NCI-H510A treated with DMSO at 0.1 percent for 48 hours (cell line): ENCODE measurements at regions not wholly inside any gene's neighbourhood (a gene's known extent, or its start where the extent isn't known, plus 50 kb on each side); places are given as distances from the start of the nearest gene placed in this dataset.
"Not testable (repeated sequence)": the region's sequence is repeated elsewhere in the genome, so short reads cannot be mapped to it uniquely, and the experiment has no call there.

Experiments used
- DNase-seq: peaks from one replicate; lab custom pipeline; 2025; lab: John Stamatoyannopoulos, UW

- not testable (repeated sequence) for DNase-seq
These were observed 77.5 kb downstream of the SNX5 start for GRCh38 chr20:17891131-17891530.

- DNase-seq = no peak
These were observed 78.3 kb downstream of the SNX5 start for GRCh38 chr20:17890330-17890729.

GRCh38 chr20:17889226-17889625 lies 79.4 kb downstream of the SNX5 start:
- DNase-seq = no peak

GRCh38 chr20:17888044-17888443 lies 80.5 kb downstream of the SNX5 start:
- DNase-seq = no peak

GRCh38 chr20:17887331-17888030 lies 81.1 kb downstream of the SNX5 start:
- no peak for DNase-seq

- DNase-seq = no peak
These were observed 83.0 kb downstream of the SNX5 start for GRCh38 chr20:17885544-17885943.

- DNase-seq = no peak
These were observed 83.5 kb downstream of the SNX5 start for GRCh38 chr20:17885076-17885475.

GRCh38 chr20:17884307-17885003 lies 84.1 kb downstream of the SNX5 start:
- DNase-seq = no peak

GRCh38 chr20:17883592-17884306 lies 84.8 kb downstream of the SNX5 start:
- DNase-seq = no peak

GRCh38 chr20:17882834-17883591 lies 85.6 kb downstream of the SNX5 start:
- DNase-seq = no peak

GRCh38 chr20:17882065-17882833 lies 86.3 kb downstream of the SNX5 start:
- no peak for DNase-seq

GRCh38 chr20:17881741-17882064 lies 86.9 kb downstream of the SNX5 start:
- DNase-seq = no peak

- DNase-seq = no peak
These were observed 89.5 kb downstream of the SNX5 start for GRCh38 chr20:17878912-17879602.

GRCh38 chr20:17878069-17878911 lies 90.3 kb downstream of the SNX5 start:
- no peak for DNase-seq

- DNase-seq = no peak
These were observed 92.6 kb downstream of the SNX5 start for GRCh38 chr20:17875981-17876385.

GRCh38 chr20:17875106-17875980 lies 93.3 kb downstream of the SNX5 start:
- no peak for DNase-seq

- DNase-seq = no peak
These were observed 94.1 kb downstream of the SNX5 start for GRCh38 chr20:17874271-17875105.
